GM10248 (cell line): ENCODE measurements at regions not wholly inside any gene's neighbourhood (a gene's known extent, or its start where the extent isn't known, plus 50 kb on each side); places are given as distances from the start of the nearest gene placed in this dataset.
"Not testable (repeated sequence)": the region's sequence is repeated elsewhere in the genome, so short reads cannot be mapped to it uniquely, and the experiment has no call there.

Experiments used
- CTCF ChIA-PET: fragments of 300-600 bp; sonication (Branson Sonifier 250); formaldehyde crosslinking; extraction: SDS; loops from one replicate; lab custom pipeline; 2021; ENCODE audit warnings: antibody characterized with exemption; lab: Yijun Ruan, JAX
- POLR2A ChIA-PET: fragments of 350-650 bp; sonication (Branson Sonifier 250); formaldehyde crosslinking; extraction: SDS; loops from one replicate; lab custom pipeline; 2020; ENCODE audit warnings: antibody characterized with exemption; lab: Yijun Ruan, JAX
- DNase-seq: peaks from one replicate; pipeline ENCODE4 v3.0.0; 2012; ENCODE audit errors: extremely low spot score
- TF ChIP-seq, protein P1 (sequence below): IDR thresholded peaks from 2 replicates; pipeline ENCODE4 v1.5.1; 2012; ENCODE audit warnings: mild to moderate bottlenecking, low read depth; ENCODE audit errors: extremely low read depth, missing control alignments, control extremely low read depth

DNA sequence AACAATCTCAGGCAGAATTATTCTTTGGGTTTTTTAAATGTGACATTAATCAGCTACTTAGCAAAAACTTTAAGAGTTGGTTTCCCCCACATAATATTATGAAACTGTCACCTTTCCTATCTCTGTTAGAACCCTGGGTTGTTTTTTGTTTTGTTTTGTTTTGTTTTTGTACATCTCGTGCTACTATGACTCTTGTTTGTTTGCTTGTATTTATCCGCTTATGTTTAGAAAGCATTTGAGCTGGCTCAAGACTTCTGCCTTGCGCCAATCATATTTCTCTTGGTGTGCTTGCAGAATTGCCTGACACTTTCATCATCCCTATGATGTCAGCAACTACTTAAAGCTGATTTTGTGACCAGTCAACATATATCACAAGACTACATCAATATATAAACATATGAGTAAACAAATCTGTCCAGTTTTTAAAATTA lies 116.9 kb downstream of the DCLK3 start:
- ChIA-PET CTCF (no interaction called here), POLR2A (no interaction called here)
- TF ChIP-seq, protein P1, sequence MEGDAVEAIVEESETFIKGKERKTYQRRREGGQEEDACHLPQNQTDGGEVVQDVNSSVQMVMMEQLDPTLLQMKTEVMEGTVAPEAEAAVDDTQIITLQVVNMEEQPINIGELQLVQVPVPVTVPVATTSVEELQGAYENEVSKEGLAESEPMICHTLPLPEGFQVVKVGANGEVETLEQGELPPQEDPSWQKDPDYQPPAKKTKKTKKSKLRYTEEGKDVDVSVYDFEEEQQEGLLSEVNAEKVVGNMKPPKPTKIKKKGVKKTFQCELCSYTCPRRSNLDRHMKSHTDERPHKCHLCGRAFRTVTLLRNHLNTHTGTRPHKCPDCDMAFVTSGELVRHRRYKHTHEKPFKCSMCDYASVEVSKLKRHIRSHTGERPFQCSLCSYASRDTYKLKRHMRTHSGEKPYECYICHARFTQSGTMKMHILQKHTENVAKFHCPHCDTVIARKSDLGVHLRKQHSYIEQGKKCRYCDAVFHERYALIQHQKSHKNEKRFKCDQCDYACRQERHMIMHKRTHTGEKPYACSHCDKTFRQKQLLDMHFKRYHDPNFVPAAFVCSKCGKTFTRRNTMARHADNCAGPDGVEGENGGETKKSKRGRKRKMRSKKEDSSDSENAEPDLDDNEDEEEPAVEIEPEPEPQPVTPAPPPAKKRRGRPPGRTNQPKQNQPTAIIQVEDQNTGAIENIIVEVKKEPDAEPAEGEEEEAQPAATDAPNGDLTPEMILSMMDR: no peak
- no peak for DNase-seq

DNA sequence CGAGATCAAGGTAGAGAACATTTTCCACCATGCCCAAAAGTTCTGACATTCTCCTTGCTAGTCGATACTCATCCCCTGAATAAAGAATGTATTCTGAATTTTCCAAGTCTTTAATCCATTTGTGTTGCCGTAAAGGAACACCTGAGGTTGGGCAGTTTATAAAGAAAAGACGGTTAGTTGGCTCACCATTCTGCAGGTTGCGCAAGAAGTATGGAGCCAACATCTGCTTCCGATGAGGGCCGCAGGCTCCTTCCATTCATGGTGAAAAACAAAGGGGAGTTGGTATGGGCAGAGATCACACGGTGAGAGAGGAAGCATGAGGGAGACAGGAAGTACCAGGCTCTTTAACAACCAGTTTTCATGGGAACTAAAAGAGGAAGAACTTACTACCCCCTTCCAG lies 121.2 kb downstream of the DCLK3 start:
- POLR2A ChIA-PET: no interaction called here
- DNase-seq: no peak
- CTCF ChIA-PET: no interaction called here
- TF ChIP-seq, protein P1: no peak

DNA sequence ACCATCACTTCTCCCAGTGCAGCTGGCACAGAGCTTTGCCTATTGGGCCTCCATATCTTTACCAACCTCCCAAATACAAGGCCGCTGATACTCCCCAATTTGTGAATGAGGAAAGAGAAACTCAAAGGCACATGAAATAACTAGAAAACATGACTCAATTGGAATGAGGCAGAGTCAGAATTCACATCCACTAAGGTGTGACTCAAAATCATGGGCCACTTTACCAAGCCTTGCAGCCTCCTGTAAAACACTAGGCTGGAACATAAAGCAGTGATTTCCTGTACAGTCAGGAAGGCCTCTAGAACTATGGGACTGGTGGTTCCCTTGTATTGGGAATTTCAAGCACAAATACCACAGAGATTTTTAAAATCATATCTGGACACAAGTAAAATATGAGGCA lies 128.6 kb downstream of the DCLK3 start:
- no peak for DNase-seq
- CTCF ChIA-PET: no interaction called here
- POLR2A ChIA-PET: no interaction called here
- TF ChIP-seq, protein P1: no peak

DNA sequence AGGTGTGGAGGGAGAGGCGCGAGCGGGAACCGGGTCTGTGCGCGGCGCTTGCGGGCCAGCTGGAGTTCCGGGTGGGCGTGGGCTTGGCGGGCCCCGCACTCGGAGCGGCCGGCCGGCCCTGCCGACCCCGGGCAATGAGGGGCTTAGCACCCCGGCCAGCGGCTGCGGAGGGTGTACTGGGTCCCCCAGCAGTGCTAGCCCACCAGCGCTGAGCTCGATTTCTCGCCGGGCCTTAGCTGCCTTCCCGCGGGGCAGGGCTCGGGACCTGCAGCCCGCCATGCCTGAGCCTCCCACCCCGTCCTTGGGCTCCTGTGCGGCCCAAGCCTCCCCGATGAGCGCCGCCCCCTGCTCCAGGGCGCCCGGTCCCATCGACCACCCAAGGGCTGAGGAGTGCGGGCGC lies 130.5 kb downstream of the DCLK3 start:
- CTCF ChIA-PET, POLR2A ChIA-PET, DNase-seq: not testable (repeated sequence)

DNA sequence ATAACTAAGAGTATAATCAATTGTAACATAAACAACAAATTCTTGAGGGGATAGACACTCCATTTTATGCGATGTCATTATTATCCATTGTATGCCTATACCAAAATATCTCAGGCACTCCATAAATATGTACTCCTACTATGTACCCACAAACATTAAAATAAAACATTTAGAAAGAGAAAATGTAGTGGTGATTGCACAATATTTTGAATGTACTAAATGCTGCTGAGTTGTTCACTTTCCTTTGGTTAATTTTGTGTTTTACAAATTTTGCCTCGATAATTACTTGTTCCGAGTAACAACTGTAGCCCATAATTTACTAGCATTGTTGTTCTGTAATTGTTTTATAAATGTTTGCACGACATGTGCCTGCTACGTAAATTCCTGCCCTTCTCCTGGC lies 131.3 kb downstream of the DCLK3 start:
- POLR2A ChIA-PET: no interaction called here
- CTCF ChIA-PET: no interaction called here
- no peak for DNase-seq
- TF ChIP-seq, protein P1: no peak

DNA sequence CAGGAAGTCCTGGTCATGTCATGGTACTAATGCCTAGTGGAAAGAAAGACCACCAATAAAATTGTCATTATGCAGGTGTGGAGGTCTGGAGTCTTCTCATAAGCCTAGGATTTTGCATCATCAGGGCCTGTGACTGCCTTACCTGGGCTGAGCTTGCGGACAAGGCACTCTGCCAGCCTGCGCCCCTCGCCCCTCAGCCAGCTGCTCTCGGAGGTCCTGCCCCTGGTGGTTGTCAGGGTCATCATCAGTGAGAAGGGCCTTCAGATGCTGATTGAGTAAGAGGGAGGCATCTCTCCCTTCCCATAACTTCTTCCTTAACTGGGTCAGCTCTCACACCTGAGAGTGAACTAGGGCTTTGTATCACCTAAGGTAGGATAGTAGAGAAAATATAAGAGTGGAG lies 132.8 kb downstream of the DCLK3 start:
- ChIA-PET CTCF (no interaction called here), POLR2A (no interaction called here)
- DNase-seq: no peak
- TF ChIP-seq, protein P1: no peak

DNA sequence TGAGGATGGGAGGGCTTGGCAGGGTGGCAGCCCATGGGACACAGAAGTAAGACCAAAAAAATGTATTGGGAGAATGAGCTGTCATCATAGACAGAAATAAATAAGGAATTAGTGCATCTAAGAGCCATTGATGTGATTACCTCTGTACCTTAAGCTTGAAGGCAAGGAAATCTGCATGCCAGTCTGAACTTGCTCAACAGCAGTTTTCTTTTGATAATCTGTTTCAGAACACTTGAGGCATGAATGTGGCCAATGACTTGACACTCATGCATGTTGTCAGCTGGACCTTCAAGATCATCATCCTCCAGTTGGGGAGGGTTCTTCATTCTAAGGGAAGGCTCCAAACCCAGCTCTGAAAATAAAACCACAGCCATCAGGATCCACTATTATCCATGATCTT lies 148.5 kb downstream of the DCLK3 start:
- ChIA-PET POLR2A (no interaction called here), CTCF (no interaction called here)
- no peak for DNase-seq
- TF ChIP-seq, protein P1: no peak
